ENCODE measurements at regions not wholly inside any gene's neighbourhood (a gene's known extent, or its start where the extent isn't known, plus 50 kb on each side); places are given as distances from the start of the nearest gene placed in this dataset.
"Not testable (repeated sequence)": the region's sequence is repeated elsewhere in the genome, so short reads cannot be mapped to it uniquely, and the experiment has no call there.

- Histone ChIP-seq H3K27me3 (ENCODE audit: control insufficient read depth in 3 of 3, insufficient read depth in 3 of 3, low read length in 3 of 3) (no peaks in the 10 kb centered on the region), H3K9me3 (ENCODE audit: control insufficient read depth in 3 of 3, low read length in 3 of 3) (no peaks in the 10 kb centered on the region), H3K4me3 (ENCODE audit: low read length in 3 of 3) (no peak overlapping the region), H3K9ac (ENCODE audit: low read depth in 1 of 3, low read length in 3 of 3) (no peak overlapping the region), H3K4me1 (ENCODE audit: control insufficient read depth in 3 of 3, insufficient read depth in 3 of 3, low read length in 3 of 3) (peaks cover 6 to 9% (median 6%) of the 10 kb centered on the region in 3 donors), H3K27ac (ENCODE audit: low read depth, low read length) (no peak overlapping the region), H3K36me3 (ENCODE audit: control insufficient read depth in 3 of 3, insufficient read depth in 3 of 3, low read length in 3 of 3) (no peaks in the 10 kb centered on the region)
These were observed 196.4 kb downstream of the RPS24 start for GRCh38 chr10:78229950-78230675.

- no peaks in the 10 kb centered on the region for H3K36me3 ChIP-seq (ENCODE audit: control insufficient read depth in 3 of 3, insufficient read depth in 3 of 3, low read length in 3 of 3)
- no peak overlapping the region for H3K27ac ChIP-seq (ENCODE audit: low read depth, low read length)
- peaks cover 6 to 9% (median 6%) of the 10 kb centered on the region in 3 donors for H3K4me1 ChIP-seq (ENCODE audit: control insufficient read depth in 3 of 3, insufficient read depth in 3 of 3, low read length in 3 of 3)
- H3K4me3 ChIP-seq (ENCODE audit: low read length in 3 of 3) = no peak overlapping the region
- no peaks in the 10 kb centered on the region for H3K9me3 ChIP-seq (ENCODE audit: control insufficient read depth in 3 of 3, low read length in 3 of 3)
- H3K9ac ChIP-seq (ENCODE audit: low read depth in 1 of 3, low read length in 3 of 3) = no peak overlapping the region
- H3K27me3 ChIP-seq (ENCODE audit: control insufficient read depth in 3 of 3, insufficient read depth in 3 of 3, low read length in 3 of 3) = no peaks in the 10 kb centered on the region
These were observed 197.7 kb downstream of the RPS24 start for GRCh38 chr10:78231327-78231726.

- Histone ChIP-seq H3K9me3 (ENCODE audit: control insufficient read depth in 3 of 3, low read length in 3 of 3) (no peaks in the 10 kb centered on the region), H3K27ac (ENCODE audit: low read depth, low read length) (no peak overlapping the region), H3K4me3 (ENCODE audit: low read length in 3 of 3) (no peak overlapping the region), H3K4me1 (ENCODE audit: control insufficient read depth in 3 of 3, insufficient read depth in 3 of 3, low read length in 3 of 3) (peaks cover 6 to 9% (median 6%) of the 10 kb centered on the region in 3 donors), H3K9ac (ENCODE audit: low read depth in 1 of 3, low read length in 3 of 3) (peak overlapping the region in 1 of 3 donors; percentile 1), H3K27me3 (ENCODE audit: control insufficient read depth in 3 of 3, insufficient read depth in 3 of 3, low read length in 3 of 3) (no peaks in the 10 kb centered on the region), H3K36me3 (ENCODE audit: control insufficient read depth in 3 of 3, insufficient read depth in 3 of 3, low read length in 3 of 3) (no peaks in the 10 kb centered on the region)
These were observed 198.3 kb downstream of the RPS24 start for GRCh38 chr10:78231939-78232338.

GRCh38 chr10:78236416-78237015, 202.9 kb downstream of the RPS24 start:
- Histone ChIP-seq H3K4me1 (ENCODE audit: control insufficient read depth in 3 of 3, insufficient read depth in 3 of 3, low read length in 3 of 3) (peaks cover 6 to 9% (median 6%) of the 10 kb centered on the region in 3 donors), H3K27ac (ENCODE audit: low read depth, low read length) (no peak overlapping the region), H3K9ac (ENCODE audit: low read depth in 1 of 3, low read length in 3 of 3) (no peak overlapping the region), H3K4me3 (ENCODE audit: low read length in 3 of 3) (no peak overlapping the region), H3K9me3 (ENCODE audit: control insufficient read depth in 3 of 3, low read length in 3 of 3) (no peaks in the 10 kb centered on the region), H3K27me3 (ENCODE audit: control insufficient read depth in 3 of 3, insufficient read depth in 3 of 3, low read length in 3 of 3) (no peaks in the 10 kb centered on the region), H3K36me3 (ENCODE audit: control insufficient read depth in 3 of 3, insufficient read depth in 3 of 3, low read length in 3 of 3) (no peaks in the 10 kb centered on the region)

GRCh38 chr10:78237951-78238350, 204.3 kb downstream of the RPS24 start:
- H3K36me3 ChIP-seq (ENCODE audit: control insufficient read depth in 3 of 3, insufficient read depth in 3 of 3, low read length in 3 of 3); H3K9me3 ChIP-seq (ENCODE audit: control insufficient read depth in 3 of 3, low read length in 3 of 3); H3K4me3 ChIP-seq (ENCODE audit: low read length in 3 of 3); H3K27ac ChIP-seq (ENCODE audit: low read depth, low read length); H3K27me3 ChIP-seq (ENCODE audit: control insufficient read depth in 3 of 3, insufficient read depth in 3 of 3, low read length in 3 of 3); H3K9ac ChIP-seq (ENCODE audit: low read depth in 1 of 3, low read length in 3 of 3); H3K4me1 ChIP-seq (ENCODE audit: control insufficient read depth in 3 of 3, insufficient read depth in 3 of 3, low read length in 3 of 3): not testable (repeated sequence)

GRCh38 chr10:78247266-78247665, 213.6 kb downstream of the RPS24 start:
- no peaks in the 10 kb centered on the region for H3K9me3 ChIP-seq (ENCODE audit: control insufficient read depth in 3 of 3, low read length in 3 of 3)
- H3K4me1 ChIP-seq (ENCODE audit: control insufficient read depth in 3 of 3, insufficient read depth in 3 of 3, low read length in 3 of 3) = peaks cover 0 to 10% (median 0%) of the 10 kb centered on the region in 3 donors
- H3K27ac ChIP-seq (ENCODE audit: low read depth, low read length) = no peak overlapping the region
- peaks cover 0 to 4% (median 0%) of the 10 kb centered on the region in 3 donors for H3K27me3 ChIP-seq (ENCODE audit: control insufficient read depth in 3 of 3, insufficient read depth in 3 of 3, low read length in 3 of 3)
- no peak overlapping the region for H3K4me3 ChIP-seq (ENCODE audit: low read length in 3 of 3)
- no peaks in the 10 kb centered on the region for H3K36me3 ChIP-seq (ENCODE audit: control insufficient read depth in 3 of 3, insufficient read depth in 3 of 3, low read length in 3 of 3)
- H3K9ac ChIP-seq (ENCODE audit: low read depth in 1 of 3, low read length in 3 of 3) = no peak overlapping the region

- no peaks in the 10 kb centered on the region for H3K36me3 ChIP-seq (ENCODE audit: control insufficient read depth in 3 of 3, insufficient read depth in 3 of 3, low read length in 3 of 3)
- peaks cover 0 to 4% (median 0%) of the 10 kb centered on the region in 3 donors for H3K27me3 ChIP-seq (ENCODE audit: control insufficient read depth in 3 of 3, insufficient read depth in 3 of 3, low read length in 3 of 3)
- H3K4me3 ChIP-seq (ENCODE audit: low read length in 3 of 3) = no peak overlapping the region
- H3K9me3 ChIP-seq (ENCODE audit: control insufficient read depth in 3 of 3, low read length in 3 of 3) = no peaks in the 10 kb centered on the region
- no peak overlapping the region for H3K9ac ChIP-seq (ENCODE audit: low read depth in 1 of 3, low read length in 3 of 3)
- peaks cover 0 to 10% (median 0%) of the 10 kb centered on the region in 3 donors for H3K4me1 ChIP-seq (ENCODE audit: control insufficient read depth in 3 of 3, insufficient read depth in 3 of 3, low read length in 3 of 3)
- H3K27ac ChIP-seq (ENCODE audit: low read depth, low read length) = peak overlapping the region; percentile 28
These were observed 214.2 kb downstream of the RPS24 start for GRCh38 chr10:78247821-78248220.

GRCh38 chr10:78248651-78249464, 215.2 kb downstream of the RPS24 start:
- Histone ChIP-seq H3K4me3 (ENCODE audit: low read length in 3 of 3) (peak overlapping the region in 2 of 3 donors; percentile 19 to 39), H3K9me3 (ENCODE audit: control insufficient read depth in 3 of 3, low read length in 3 of 3) (no peaks in the 10 kb centered on the region), H3K4me1 (ENCODE audit: control insufficient read depth in 3 of 3, insufficient read depth in 3 of 3, low read length in 3 of 3) (peaks cover 0 to 10% (median 0%) of the 10 kb centered on the region in 3 donors), H3K9ac (ENCODE audit: low read depth in 1 of 3, low read length in 3 of 3) (peak overlapping the region in 1 of 3 donors; percentile 47), H3K36me3 (ENCODE audit: control insufficient read depth in 3 of 3, insufficient read depth in 3 of 3, low read length in 3 of 3) (no peaks in the 10 kb centered on the region), H3K27ac (ENCODE audit: low read depth, low read length) (peak overlapping the region; percentile 28), H3K27me3 (ENCODE audit: control insufficient read depth in 3 of 3, insufficient read depth in 3 of 3, low read length in 3 of 3) (peaks cover 0 to 4% (median 0%) of the 10 kb centered on the region in 3 donors)

- Histone ChIP-seq H3K9ac (ENCODE audit: low read depth in 1 of 3, low read length in 3 of 3) (no peak overlapping the region), H3K27me3 (ENCODE audit: control insufficient read depth in 3 of 3, insufficient read depth in 3 of 3, low read length in 3 of 3) (peaks cover 0 to 4% (median 0%) of the 10 kb centered on the region in 3 donors), H3K36me3 (ENCODE audit: control insufficient read depth in 3 of 3, insufficient read depth in 3 of 3, low read length in 3 of 3) (no peaks in the 10 kb centered on the region), H3K9me3 (ENCODE audit: control insufficient read depth in 3 of 3, low read length in 3 of 3) (no peaks in the 10 kb centered on the region), H3K4me1 (ENCODE audit: control insufficient read depth in 3 of 3, insufficient read depth in 3 of 3, low read length in 3 of 3) (peaks cover 0 to 10% (median 0%) of the 10 kb centered on the region in 3 donors), H3K4me3 (ENCODE audit: low read length in 3 of 3) (no peak overlapping the region), H3K27ac (ENCODE audit: low read depth, low read length) (no peak overlapping the region)
These were observed 216.0 kb downstream of the RPS24 start for GRCh38 chr10:78249690-78250089.
